ENCODE measurements at regions not wholly inside any gene's neighbourhood (a gene's known extent, or its start where the extent isn't known, plus 50 kb on each side); places are given as distances from the start of the nearest gene placed in this dataset.
A peak's percentile ranks its signal among the peaks of the same experiment; 100 is the strongest.

- no peaks in the 10 kb centered on the region for H3K9me3 Mint-ChIP-seq
- H3K27ac Mint-ChIP-seq = no peak overlapping the region
- no peaks in the 10 kb centered on the region for H3K27me3 Mint-ChIP-seq
- DNase-seq = no peak
- H3K4me1 Mint-ChIP-seq = no peaks in the 10 kb centered on the region
- CTCF ChIA-PET = interaction anchor here (1.5 kb wide), 1 partner anchor 9 kb away, joined by 4 read pairs; no protein-coding TSS in a partner anchor
- no peak overlapping the region for H3K4me3 Mint-ChIP-seq
- H3K36me3 Mint-ChIP-seq = peaks cover 7% of the 10 kb centered on the region
These were observed 123.3 kb upstream of the CDK1 start for GRCh38 chr10:60654813-60655464.

DNA sequence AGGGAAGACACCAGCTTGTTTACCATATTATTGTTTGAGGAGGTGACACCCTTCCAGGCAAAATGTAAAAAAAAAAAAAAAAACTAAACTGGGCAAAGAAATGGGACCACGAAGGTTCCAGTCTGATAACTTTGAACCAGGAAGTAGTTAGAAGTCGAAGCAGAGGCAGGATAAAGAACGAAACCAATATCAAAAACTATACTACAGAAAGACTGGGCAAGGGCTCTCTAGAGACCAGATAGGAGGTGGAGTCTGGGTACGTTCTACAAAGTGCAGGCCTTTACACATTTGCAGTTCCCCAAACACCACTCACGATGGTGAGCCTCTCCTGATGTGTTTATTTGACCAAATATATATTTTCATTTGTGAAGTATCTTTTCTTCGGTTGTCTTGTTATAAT lies 125.7 kb upstream of the CDK1 start:
- Mint-ChIP-seq H3K27ac (no peak overlapping the region), H3K27me3 (no peaks in the 10 kb centered on the region), H3K4me1 (no peaks in the 10 kb centered on the region), H3K36me3 (peaks cover 7% of the 10 kb centered on the region), H3K4me3 (no peak overlapping the region), H3K9me3 (no peaks in the 10 kb centered on the region)
- no peak for DNase-seq
- CTCF ChIA-PET = no interaction called here

DNA sequence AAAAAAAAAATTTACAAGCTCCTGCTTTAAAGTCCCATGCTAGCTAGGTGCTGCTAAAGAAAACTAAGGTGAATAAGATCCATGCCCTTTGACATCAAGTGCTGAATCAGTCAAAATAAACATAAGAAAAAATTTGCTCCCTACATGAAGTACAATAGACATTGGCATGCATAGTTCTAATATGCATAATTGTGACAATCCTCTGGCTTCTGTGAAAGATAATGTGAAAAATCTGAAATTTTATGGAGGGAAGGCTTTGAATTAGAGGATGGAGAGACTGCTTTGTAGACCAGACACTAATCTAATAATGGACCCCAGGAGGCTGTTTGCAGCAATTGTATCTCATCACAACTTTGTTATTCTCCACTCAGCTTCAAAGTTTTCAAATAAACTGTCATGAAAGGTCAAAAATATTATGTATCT lies 127.9 kb upstream of the CDK1 start:
- no peak for DNase-seq
- CTCF ChIA-PET = interaction anchor here (0.7 to 3.6 kb wide), 5 partner anchors 9 to 205 kb away, joined by 3 to 19 read pairs (median 3); no protein-coding TSS in a partner anchor
- H3K36me3 Mint-ChIP-seq = no peaks in the 10 kb centered on the region
- H3K27me3 Mint-ChIP-seq = no peaks in the 10 kb centered on the region
- H3K4me3 Mint-ChIP-seq = no peak overlapping the region
- H3K4me1 Mint-ChIP-seq = peaks cover 2% of the 10 kb centered on the region
- no peak overlapping the region for H3K27ac Mint-ChIP-seq
- no peaks in the 10 kb centered on the region for H3K9me3 Mint-ChIP-seq

- Mint-ChIP-seq H3K36me3 (no peaks in the 10 kb centered on the region), H3K27ac (no peak overlapping the region), H3K4me1 (peaks cover 2% of the 10 kb centered on the region), H3K27me3 (no peaks in the 10 kb centered on the region), H3K4me3 (no peak overlapping the region), H3K9me3 (no peaks in the 10 kb centered on the region)
- CTCF ChIA-PET = interaction anchor here (0.6 to 3.6 kb wide), 9 partner anchors 10 to 533 kb away, joined by 3 to 19 read pairs (median 3); no protein-coding TSS in a partner anchor
- no peak for DNase-seq
These were observed 128.5 kb upstream of the CDK1 start for GRCh38 chr10:60649485-60650377.

DNA sequence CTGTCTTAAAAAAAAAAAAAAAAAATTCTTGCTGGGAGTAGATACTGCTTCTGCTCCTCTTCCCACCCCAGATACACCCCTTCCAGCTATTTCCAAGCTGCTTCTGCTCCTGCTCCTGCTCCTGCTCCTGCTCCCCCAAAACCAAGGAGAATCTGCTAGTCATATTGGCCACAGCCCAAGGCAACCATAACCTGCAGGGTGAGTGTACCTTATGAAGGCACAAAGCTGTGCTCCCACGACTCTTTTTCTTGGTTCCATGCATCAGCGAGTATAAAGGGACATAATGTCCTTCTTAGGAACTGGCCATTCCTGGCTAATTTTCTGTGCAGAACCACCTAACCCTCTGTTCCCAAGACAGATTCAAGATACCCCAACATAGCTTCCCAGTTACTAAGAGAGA lies 129.5 kb upstream of the CDK1 start:
- H3K4me3 Mint-ChIP-seq = no peak overlapping the region
- H3K9me3 Mint-ChIP-seq = no peaks in the 10 kb centered on the region
- H3K27ac Mint-ChIP-seq = no peak overlapping the region
- CTCF ChIA-PET = interaction anchor here (0.6 to 3.6 kb wide), 8 partner anchors 12 to 550 kb away, joined by 3 to 19 read pairs (median 4); no protein-coding TSS in a partner anchor
- peaks cover 1% of the 10 kb centered on the region for H3K36me3 Mint-ChIP-seq
- H3K4me1 Mint-ChIP-seq = peaks cover 4% of the 10 kb centered on the region
- no peaks in the 10 kb centered on the region for H3K27me3 Mint-ChIP-seq
- DNase-seq = no peak

GRCh38 chr10:60646966-60647796 lies 131.1 kb upstream of the CDK1 start:
- DNase-seq = peak; percentile 42

GRCh38 chr10:60645980-60646379 lies 132.3 kb upstream of the CDK1 start:
- Mint-ChIP-seq H3K27ac (no peak overlapping the region), H3K9me3 (no peaks in the 10 kb centered on the region), H3K4me3 (no peak overlapping the region), H3K36me3 (peaks cover 1% of the 10 kb centered on the region), H3K4me1 (peaks cover 4% of the 10 kb centered on the region), H3K27me3 (no peaks in the 10 kb centered on the region)
- CTCF ChIA-PET = interaction anchor here (0.7 to 2.5 kb wide), 17 partner anchors 9 to 548 kb away, joined by 3 to 24 read pairs (median 4); no protein-coding TSS in a partner anchor
- DNase-seq = no peak

More at GRCh38 chr10:60646966-60647796, 131.1 kb upstream of the CDK1 start:
- Mint-ChIP-seq H3K9me3 (no peaks in the 10 kb centered on the region), H3K4me3 (no peak overlapping the region), H3K27ac (no peak overlapping the region), H3K4me1 (peaks cover 4% of the 10 kb centered on the region), H3K36me3 (peaks cover 1% of the 10 kb centered on the region), H3K27me3 (no peaks in the 10 kb centered on the region)
- CTCF ChIA-PET = interaction anchor here (0.6 to 2.5 kb wide), 16 partner anchors 13 to 1055 kb away, joined by 3 to 24 read pairs (median 4); no protein-coding TSS in a partner anchor

DNA sequence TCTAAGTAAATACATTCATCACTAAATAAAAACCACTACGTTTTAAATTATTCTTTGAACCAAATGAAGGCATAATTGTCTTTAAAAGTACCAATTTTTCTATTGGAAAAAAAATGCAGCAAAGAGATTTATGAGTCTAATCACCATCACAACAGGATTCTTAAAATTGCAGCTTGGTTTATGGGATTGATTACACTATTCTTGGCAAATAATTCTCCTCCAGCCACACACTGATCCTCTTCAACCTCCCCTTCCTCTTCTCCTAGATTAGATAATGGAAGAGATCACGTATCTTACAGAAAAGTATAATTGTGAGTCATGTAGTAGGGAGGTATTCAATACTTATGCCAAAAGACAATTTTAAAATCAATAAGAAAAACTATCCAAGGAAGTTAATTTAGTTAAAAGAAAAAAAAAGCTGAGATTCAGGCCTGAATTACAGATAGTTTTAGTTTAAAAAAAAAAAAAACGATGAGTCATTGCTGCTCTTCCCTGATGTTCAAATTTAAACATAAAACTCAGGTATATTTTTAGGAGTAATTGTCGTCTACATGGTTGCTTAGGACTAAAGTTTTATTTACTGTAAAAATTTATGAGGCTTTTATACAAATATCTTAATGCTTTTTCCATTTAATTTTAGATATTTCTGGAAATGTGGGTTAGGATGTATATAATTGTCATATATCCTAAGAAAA lies 133.7 kb upstream of the CDK1 start:
- no peak overlapping the region for H3K27ac Mint-ChIP-seq
- DNase-seq = no peak
- no peaks in the 10 kb centered on the region for H3K27me3 Mint-ChIP-seq
- H3K9me3 Mint-ChIP-seq = no peaks in the 10 kb centered on the region
- H3K4me1 Mint-ChIP-seq = peaks cover 4% of the 10 kb centered on the region
- CTCF ChIA-PET = interaction anchor here (2.5 kb wide), 1 partner anchor 124 kb away, joined by 7 read pairs; no protein-coding TSS in a partner anchor
- no peak overlapping the region for H3K4me3 Mint-ChIP-seq
- peaks cover 5% of the 10 kb centered on the region for H3K36me3 Mint-ChIP-seq

DNA sequence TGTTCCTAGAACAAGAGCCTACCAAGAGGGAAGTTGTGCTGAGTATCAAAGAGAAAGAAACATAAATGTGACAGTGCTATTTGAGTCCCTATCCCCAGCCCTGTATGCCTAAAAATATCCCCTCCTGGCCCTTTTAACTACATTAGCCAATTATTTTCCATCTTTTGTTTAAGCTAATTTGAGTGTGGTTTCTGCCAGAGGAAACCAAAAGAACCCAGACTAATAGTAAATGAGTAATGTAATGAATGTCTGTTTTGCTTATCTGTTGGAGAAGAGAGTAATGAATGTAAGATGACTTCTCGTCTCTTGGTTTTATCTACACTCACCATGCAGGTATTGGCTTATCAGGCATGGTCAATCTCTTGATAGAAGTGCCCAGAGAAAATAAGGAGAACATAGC lies 134.4 kb upstream of the CDK1 start:
- H3K27me3 Mint-ChIP-seq = no peaks in the 10 kb centered on the region
- H3K4me3 Mint-ChIP-seq = no peak overlapping the region
- H3K36me3 Mint-ChIP-seq = peaks cover 5% of the 10 kb centered on the region
- H3K9me3 Mint-ChIP-seq = no peaks in the 10 kb centered on the region
- DNase-seq = no peak
- no peak overlapping the region for H3K27ac Mint-ChIP-seq
- peaks cover 4% of the 10 kb centered on the region for H3K4me1 Mint-ChIP-seq
- CTCF ChIA-PET = interaction anchor here (1.3 kb wide), 1 partner anchor 94 kb away, joined by 3 read pairs; no protein-coding TSS in a partner anchor

GRCh38 chr10:60629332-60629731 lies 148.9 kb upstream of the CDK1 start:
- Mint-ChIP-seq H3K4me1 (peaks cover 2% of the 10 kb centered on the region), H3K36me3 (peaks cover 6% of the 10 kb centered on the region)
- CTCF ChIA-PET = interaction anchor here (0.7 kb wide), 1 partner anchor 34 kb away, joined by 3 read pairs; no protein-coding TSS in a partner anchor

DNA sequence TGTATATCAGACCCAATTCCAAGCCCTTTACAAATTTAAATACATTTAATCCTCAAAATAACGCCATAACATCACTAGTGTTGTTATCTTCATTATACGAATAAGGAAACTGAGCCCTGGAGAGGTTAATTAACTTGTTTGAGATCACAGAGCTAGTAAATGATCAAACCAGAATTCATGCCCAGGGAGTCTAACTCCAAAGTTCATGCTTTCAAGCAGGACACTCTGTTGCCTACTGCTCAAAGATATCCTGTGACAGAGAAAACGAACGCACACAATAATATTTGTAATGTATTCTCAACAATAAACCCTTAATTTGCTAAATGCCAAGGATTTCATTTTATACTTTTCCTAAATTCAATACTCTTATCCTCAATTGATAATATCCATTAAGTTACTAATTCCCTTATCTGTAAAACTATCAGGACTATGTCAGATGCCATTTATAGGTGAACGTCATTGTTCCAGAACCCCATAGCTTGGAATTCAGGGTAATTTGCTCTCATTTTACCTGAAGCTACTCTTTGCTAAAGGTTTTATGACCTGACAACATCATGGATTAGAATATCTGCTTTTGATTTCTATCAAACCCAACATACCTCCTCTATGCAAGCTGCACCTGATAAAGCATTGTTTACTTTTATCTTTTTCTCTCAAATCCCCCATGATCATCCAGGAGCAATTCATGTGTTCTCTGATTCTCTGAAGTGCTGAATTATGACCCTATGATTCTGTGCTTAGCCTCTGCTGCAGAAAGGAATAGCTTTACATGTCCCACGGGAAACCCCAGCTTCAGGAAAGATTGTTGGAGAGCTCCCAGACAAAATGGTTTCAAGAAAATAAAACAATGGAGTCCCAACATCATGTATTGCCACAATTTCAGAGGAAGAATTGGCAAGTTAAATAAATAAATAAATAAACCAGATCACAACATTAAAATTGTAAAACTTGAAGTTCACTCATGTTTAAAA lies 150.2 kb upstream of the CDK1 start:
- no peaks in the 10 kb centered on the region for H3K4me1 Mint-ChIP-seq
- H3K27ac Mint-ChIP-seq = no peak overlapping the region
- H3K36me3 Mint-ChIP-seq = no peaks in the 10 kb centered on the region
- H3K4me3 Mint-ChIP-seq = no peak overlapping the region
- no peak for DNase-seq
- H3K9me3 Mint-ChIP-seq = no peaks in the 10 kb centered on the region
- H3K27me3 Mint-ChIP-seq = no peaks in the 10 kb centered on the region
- CTCF ChIA-PET = no interaction called here

More at GRCh38 chr10:60629332-60629731, 148.9 kb upstream of the CDK1 start:
- Mint-ChIP-seq H3K27me3 (no peaks in the 10 kb centered on the region), H3K27ac (no peak overlapping the region), H3K9me3 (no peaks in the 10 kb centered on the region), H3K4me3 (no peak overlapping the region)
- DNase-seq = no peak

DNA sequence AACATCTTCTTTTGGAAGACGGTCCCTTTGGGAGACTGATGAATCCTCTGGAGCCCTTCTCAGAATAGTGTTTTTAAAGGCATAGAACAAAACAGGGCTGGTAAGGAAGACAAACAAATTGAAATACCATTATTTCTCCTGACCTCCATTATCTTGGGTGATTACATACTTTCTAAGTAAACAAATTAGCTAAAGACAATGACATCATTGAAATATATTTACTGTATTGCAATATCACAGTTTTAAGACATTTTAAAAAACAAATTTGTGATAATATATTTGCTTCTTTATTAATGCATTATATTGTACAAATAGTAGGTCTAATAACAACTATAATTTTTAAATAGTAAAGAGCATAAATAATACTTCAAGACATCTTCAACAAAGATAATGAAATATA lies 152.2 kb upstream of the CDK1 start:
- CTCF ChIA-PET = no interaction called here
- Mint-ChIP-seq H3K9me3 (no peaks in the 10 kb centered on the region), H3K4me3 (no peak overlapping the region), H3K36me3 (no peaks in the 10 kb centered on the region), H3K27me3 (no peaks in the 10 kb centered on the region), H3K27ac (no peak overlapping the region), H3K4me1 (no peaks in the 10 kb centered on the region)
- DNase-seq = no peak

Measured in activated naive CD4-positive, alpha-beta T cell treated with anti-CD3 and anti-CD28 coated beads, Interleukin-2, amount 10 ng/mL, durations not matched to agents 7 days and 5 days (primary cell).